Inflammatory macrophage (primary cell): ENCODE measurements at regions not wholly inside any gene's neighbourhood (a gene's known extent, or its start where the extent isn't known, plus 50 kb on each side); places are given as distances from the start of the nearest gene placed in this dataset.
"Not testable (repeated sequence)": the region's sequence is repeated elsewhere in the genome, so short reads cannot be mapped to it uniquely, and the experiment has no call there.

Source experiments
- DNase-seq, 2 donors: peaks; one replicate each; pipeline ENCODE4 v3.0.0-alpha.2; 2020 to 2022

DNA sequence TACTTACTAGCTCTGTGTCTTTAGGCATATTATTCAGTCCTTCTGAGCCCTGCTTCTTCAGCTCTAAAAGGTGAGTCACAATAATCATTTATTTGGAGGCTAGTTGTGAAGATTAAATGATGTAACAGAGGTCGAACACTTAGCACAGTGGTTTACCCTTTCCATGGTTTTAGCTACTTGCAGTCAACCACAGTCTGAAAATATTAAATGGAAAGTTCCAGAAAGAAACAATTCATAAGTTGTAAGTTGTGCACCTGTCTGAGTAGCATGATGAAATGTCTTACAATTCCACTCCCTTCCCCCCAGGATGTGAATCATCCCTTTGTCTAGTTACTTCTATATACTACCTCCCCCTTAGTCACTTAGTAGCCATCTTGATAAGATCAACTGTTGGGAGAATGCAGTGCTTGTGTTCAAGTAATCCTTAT is 217.6 kb upstream of the THUMPD2 start:
- DNase-seq: no peak

DNA sequence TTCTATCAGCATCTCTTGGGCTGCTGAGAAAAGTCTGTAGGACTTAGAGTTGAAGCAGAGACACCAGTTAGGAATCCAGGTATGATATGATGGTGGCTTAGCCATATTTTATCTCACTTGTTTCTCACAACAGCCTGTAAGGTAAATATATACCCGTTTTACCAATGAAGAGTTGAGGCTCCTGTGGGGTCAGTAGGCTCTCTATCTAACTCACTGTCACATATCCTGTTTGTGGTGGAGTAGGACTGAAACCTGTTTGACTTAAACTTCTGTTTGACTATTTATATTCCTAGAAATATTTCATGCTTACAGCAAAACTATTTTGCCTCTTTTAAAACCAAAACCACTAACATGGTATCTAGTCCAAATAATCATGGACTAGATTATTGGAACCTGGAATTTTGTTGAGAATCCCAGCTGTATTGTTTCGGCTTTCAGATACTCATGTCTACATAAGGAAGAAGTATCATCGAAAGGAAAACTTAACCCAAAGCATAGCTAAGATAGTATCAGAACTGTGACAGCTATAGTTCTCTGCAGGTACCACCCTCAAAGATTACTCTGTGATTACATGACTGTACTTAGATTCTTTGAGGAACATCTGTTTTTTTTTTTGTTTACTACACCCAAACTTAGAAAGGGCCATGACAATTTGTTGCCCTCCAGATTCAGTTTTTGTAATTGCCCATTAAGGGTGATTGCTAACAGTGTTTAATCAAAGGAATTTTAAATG is 216.1 kb upstream of the THUMPD2 start:
- DNase-seq: no peak

GRCh38 chr2:39994151-39994550 is 215.1 kb upstream of the THUMPD2 start:
- DNase-seq: no peak

DNA sequence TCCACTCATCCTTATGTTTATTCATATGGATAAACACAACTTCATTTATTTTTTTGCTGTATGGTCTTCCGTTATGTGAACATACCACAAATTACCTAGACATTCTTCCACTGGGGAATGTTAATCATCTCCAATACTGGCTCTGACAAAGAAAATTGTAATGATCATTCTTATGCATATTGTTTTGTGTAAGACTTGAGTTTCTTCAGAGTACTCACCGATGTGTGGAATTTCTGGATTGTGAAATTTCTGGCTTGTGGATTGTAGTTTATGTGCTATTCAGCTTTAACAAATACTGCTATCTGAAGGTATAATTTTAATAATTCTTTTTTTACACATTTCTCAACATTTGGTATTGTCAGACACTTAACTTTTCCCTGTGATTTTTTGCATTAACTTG is 212.2 kb upstream of the THUMPD2 start:
- no peak for DNase-seq

DNA sequence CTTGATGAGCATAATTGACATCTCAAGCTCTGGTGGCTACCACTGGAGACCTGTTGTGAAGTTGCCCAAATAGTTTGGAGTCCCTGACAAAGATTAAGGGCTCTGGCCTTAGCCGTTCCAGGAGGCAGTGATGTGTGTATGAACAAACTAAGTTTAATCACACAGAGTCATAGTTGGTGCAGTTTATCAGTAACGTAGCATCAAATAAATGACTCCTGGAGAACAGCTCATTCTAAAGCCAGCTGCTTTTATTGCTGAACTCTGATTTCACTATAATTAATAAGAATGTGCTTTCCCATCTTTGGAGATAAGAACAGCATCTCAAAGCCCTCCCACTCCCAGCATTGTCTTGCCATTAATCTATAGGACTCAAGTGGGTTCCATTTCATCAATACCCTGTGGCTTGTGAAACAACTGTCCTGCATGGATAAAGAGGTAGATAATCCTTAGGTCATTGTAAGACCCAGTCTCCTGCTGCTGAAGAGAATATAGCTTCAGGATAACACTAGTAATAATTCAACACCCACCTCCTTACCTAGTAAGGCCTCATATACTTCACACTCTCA is 211.4 kb upstream of the THUMPD2 start:
- DNase-seq: no peak

GRCh38 chr2:39989888-39990287 is 210.8 kb upstream of the THUMPD2 start:
- DNase-seq: no peak

DNA sequence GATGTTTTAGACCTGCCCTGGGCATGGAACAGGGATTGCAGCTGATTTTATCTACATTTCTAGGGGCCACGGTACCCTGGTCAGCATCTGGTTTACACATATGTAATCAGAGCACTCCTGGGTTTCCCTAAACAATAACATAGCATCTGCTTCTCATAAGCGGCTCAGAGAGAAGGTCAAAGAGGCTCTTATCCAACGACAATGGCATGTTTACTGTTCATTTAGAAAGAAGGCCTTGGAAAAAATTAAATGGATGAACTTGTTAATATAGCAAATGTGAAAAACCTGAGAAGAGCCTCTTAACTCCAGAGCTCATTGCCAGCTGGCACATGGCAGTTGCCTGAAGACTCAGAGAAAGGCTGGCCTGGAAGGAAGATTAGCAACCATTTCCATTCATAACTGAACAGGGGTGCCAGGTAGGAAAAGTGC is 202.8 kb upstream of the THUMPD2 start:
- DNase-seq: no peak

DNA sequence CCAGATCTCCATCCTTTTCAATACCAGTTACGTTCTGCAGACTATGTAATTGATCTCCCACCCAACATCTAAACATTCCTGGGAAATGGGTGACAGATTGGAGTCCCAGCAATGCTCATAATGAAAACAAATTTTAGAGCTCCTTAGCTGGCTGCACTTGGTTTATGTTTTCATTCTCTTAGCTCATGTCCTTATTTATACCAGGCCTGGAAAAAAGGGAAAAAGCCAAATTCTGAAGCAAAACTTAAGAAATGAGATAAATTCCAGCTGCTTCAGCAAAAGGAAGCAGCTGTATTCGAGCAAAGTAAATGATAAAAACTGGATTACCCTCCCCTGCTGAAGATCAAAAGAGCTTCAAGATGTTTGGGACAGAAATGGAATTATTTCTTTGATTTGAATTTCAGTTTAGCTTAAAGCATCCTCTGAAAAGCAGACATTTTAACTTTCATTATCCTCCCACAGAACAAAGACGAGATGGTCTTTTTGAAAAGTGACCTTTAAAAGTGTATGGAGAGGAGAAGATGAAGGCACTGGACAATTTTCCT is 196.5 kb upstream of the THUMPD2 start:
- no peak for DNase-seq

- DNase-seq: no peak
Observed at GRCh38 chr2:39968037-39968436, 189.0 kb upstream of the THUMPD2 start.

- not testable (repeated sequence) for DNase-seq
Observed at GRCh38 chr2:39960681-39961080, 181.6 kb upstream of the THUMPD2 start.

DNA sequence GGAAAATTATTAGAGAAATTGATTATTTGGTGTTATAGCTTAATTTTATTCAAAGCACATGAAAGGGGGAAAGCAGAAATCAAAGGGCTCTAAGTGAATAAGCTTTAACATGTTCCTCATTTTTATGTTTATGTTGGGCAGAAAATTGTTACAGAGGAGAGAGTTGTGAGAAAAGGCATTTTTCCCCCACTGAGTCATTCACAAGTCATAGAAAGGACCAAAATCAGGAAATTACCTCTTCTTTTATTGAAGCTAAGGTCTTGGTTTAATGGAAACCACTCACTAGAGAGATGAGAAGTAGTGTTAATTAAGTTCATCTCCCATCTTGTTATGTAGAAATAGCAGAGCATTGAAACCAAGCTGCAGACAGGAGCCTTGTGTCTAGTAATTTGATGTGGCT is 175.3 kb upstream of the THUMPD2 start:
- DNase-seq: no peak

- no peak for DNase-seq
Observed at GRCh38 chr2:39949131-39949530, 170.1 kb upstream of the THUMPD2 start.

DNA sequence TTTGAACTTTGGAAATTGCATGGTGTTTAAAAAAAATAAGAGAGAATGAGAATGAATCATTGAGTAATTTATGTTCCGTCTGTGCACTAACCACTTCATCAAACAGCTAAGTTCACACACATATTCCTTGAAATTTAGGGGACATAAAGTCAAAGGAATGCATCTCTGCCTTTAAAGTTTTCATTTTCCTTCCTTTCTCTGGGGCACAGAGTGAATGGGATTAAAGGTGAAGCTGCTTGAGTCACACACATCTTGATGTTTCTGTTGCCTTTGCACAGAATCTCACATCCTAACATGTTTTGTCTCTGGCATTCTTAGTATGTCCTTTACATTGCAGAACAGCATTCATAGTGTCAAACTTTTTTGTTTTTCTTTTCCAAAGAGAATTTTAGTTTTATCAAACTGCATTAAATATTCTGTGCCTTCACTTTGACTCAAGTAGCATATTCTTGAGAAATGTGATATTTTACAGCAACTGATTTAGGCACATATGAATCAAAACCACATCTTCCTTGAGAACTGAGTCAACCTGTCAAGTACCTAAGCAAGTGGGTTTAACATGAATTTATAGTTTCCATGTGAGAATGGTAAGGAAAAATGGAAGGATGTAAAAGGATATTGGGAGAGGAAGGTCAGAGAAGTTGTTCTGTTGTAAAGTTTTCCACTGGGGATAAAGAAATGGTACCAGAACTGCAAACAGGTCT is 169.1 kb upstream of the THUMPD2 start:
- no peak for DNase-seq

DNA sequence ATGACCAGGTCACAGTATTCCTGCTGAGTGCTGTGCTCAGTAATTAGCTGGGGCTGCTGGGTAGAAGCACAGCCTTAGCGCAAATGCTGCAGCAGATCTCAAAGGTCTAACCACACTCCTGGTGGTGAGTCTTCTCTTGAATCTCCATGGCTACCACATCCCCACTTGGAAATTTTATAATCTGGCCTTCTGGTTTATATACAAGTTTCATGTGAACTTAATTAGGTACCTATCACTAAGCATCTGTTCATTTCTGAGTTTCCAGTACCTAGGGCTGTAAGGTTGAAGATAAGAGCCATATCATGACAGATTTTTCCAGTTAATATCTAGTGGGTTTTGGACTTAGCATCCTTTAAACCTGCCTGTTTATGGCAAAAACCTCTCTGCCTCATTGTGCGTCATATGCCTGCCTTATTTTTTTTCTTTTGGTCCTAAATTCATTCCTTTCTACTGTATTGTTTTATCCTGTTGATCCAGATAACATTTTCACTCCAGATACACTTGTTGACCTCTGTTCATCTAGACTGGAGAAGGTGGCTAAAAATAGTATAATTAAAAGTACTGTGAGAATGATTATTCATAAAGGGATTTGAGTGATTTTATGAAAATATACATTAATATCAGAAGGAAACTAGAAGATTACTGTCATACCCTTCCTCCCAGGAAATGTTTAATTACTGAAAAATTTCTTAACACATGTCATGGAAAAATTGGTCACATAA is 168.4 kb upstream of the THUMPD2 start:
- DNase-seq: no peak

DNA sequence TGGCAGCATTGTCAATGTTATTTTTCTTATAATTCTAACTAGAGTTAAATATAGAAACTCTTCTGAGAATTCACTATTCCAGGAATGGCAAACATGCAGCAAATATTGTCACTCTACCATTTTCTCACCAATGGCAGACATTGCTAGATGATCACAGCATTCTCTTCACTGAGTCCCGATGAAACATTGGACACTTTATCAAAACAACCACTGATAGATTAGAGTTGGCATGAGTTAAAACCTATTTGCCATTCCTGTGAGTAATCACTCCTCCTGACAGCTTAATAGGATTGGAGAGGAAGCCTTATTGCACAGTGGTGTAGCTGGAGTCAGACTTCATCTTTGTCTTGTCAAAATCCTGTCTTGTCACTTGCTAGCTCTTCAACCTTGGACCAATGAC is 163.9 kb upstream of the THUMPD2 start:
- no peak for DNase-seq

DNA sequence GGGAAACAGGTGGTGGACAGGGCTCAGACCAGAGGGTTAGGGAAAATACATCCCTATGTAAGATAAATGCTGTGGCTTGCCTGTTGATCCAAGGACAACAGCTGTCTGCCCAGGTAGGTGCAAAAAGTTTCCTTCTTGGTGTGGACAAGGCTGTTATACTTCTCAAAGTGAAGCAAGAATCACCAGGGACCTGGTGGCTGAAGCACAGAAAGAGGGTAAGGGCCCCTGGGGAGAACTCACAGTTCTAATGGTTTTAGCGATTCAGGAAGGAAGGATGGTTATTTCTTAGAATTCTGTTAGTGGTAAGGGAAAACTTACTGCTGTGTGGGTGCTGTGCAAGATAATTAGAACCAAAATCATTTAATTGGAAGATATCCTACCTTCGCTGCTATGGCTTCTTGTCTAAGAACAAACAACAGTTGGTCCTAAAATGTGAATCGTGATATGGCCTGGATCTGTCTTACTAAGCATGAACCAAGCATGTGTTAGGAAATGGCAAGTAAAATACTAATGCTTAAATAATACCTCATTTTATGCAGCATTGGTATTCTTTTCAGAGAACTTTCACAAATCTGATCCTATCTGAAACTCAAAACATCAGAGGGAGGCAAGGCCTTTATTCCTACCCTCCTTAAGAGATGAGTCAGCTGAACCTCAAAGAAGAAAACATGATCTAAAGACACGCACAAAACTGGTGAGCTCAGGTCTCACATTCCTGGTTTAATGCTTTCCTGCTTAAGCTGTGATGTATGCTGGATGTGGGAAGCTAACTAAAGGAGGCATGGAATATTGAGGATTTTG is 159.2 kb upstream of the THUMPD2 start:
- DNase-seq: no peak

GRCh38 chr2:39937621-39938020 is 158.6 kb upstream of the THUMPD2 start:
- DNase-seq: no peak

DNA sequence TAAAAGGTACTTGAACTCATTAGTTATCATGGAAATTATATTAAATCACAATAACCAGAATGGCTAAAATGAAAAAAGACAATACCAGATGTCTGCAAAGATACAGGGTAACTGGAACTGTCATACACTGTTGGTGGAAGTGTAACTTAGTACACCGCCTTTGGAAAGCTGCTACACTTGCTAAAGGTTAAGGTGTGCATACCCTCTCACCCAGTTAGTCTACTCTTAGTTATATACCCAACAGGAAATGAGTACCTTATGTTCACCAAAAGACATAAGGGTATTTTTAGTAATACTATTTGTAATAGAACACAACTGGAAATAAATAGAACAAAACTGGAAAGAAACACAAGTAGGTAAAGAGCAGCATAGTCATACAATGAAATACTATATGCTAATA is 155.8 kb upstream of the THUMPD2 start:
- no peak for DNase-seq

DNA sequence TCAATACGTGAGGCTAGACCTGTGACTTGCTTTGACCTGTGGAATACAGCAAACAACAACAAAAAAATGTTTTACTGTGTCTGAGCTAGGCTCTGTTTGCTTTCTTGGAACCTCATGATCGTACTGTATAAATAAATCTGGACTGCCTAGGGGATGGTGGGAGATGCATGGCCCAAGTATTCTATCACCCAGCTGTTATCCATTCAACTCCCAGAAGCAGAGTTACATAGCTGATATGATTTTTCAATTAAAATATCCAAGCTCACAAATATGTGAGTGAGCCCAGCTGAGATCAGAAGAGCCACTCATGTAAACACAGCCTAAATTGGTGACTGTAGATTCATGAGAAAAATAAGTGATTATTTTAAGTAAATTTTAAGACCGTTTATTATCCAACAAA is 154.1 kb upstream of the THUMPD2 start:
- DNase-seq: no peak

DNA sequence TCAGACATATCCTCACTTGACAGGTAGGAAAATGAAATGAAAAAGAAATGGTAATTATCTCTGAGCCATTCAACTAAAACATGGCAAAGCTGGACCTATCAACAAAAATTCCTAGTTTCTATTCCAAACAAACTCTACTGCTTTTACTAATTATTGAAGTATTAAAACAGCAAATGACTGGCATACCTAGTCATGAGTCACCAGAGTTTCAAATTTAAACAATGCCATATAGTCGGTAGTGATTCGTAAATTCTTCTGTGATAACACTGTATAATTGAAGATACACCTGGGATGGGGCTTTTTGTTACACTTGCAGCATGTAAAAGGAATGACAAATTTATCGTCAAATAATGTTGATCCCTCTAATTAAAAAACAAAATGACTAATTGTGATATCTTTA is 153.1 kb upstream of the THUMPD2 start:
- no peak for DNase-seq

GRCh38 chr2:39930175-39930917 is 151.3 kb upstream of the THUMPD2 start:
- no peak for DNase-seq
